Stomach (tissue), 8 donors: ENCODE measurements at regions not wholly inside any gene's neighbourhood (a gene's known extent, or its start where the extent isn't known, plus 50 kb on each side); places are given as distances from the start of the nearest gene placed in this dataset.

Experiments
- DNase-seq, 2 donors: peaks; one replicate each; pipeline versions ENCODE4 v3.0.0 to v3.0.0-alpha.2; 2013 to 2019
- H3K27ac ChIP-seq, 5 donors: fragments of 200-600 bp in 4 of 5; sonication (generic) in 4 of 5; one replicate each; pipeline ENCODE4 v1.5.1; 2013 to 2019; ENCODE audit warnings: mild to moderate bottlenecking in 1 of 5, moderate library complexity in 1 of 5
- H3K27me3 ChIP-seq, 3 donors: fragments of 200-600 bp; sonication (generic); one replicate each; pipeline ENCODE4 v1.5.1; 2017 to 2019; ENCODE audit warnings: mixed run types in 1 of 3
- H3K36me3 ChIP-seq, 4 donors: fragments of 200-600 bp; sonication (generic); 1 replicate in 3 of 4; 2 replicates in 1 of 4; pipeline ENCODE4 v1.5.1; 2016 to 2019
- H3K4me1 ChIP-seq, 4 donors: fragments of 200-600 bp; sonication (generic); one replicate each; pipeline ENCODE4 v1.5.1; 2016 to 2019
- H3K4me3 ChIP-seq, 4 donors: fragments of 200-600 bp; sonication (generic) in 3 of 4; one replicate each; pipeline ENCODE4 v1.5.1; 2016 to 2019; ENCODE audit warnings: mild to moderate bottlenecking in 1 of 4
- H3K9me3 ChIP-seq, 4 donors: fragments of 200-600 bp; sonication (generic); one replicate each; pipeline ENCODE4 v1.5.1; 2016 to 2019
- CTCF ChIP-seq, 7 experiments: fragments of 450-650 bp in 4 of 7; fragments of 200-600 bp in 3 of 7; sonication (generic) in 3 of 7; IDR thresholded peaks; one replicate each; pipeline ENCODE4 v1.5.1; 2016 to 2019; ENCODE audit warnings: antibody characterized with exemption in 7 of 7, control low read depth in 2 of 7, mild to moderate bottlenecking in 1 of 7
- EP300 ChIP-seq: sonication (generic); formaldehyde crosslinking; IDR thresholded peaks from one replicate; pipeline ENCODE4 v1.6.1; 2017; ENCODE audit warnings: antibody characterized with exemption
- POLR2A ChIP-seq, 4 donors: fragments of 450-650 bp; IDR thresholded peaks; one replicate each; pipeline ENCODE4 v1.6.1; 2016; ENCODE audit warnings: antibody characterized with exemption in 4 of 4, control low read depth in 2 of 4, mild to moderate bottlenecking in 1 of 4, moderate library complexity in 1 of 4
- POLR2AphosphoS5 ChIP-seq, 3 donors: sonication (generic); formaldehyde crosslinking; IDR thresholded peaks; one replicate each; pipeline ENCODE4 v1.6.1; 2016; ENCODE audit warnings: antibody characterized with exemption in 3 of 3
- WGBS, 5 donors: extraction: QIAGEN DNeasy Blood & Tissue Kit in 3 of 5; methylation state at CpG; one replicate each; pipeline versions ENCODE4 v1.1.5 to v1.1.7; 2013 to 2018; 5-methylcytosine and 5-hydroxymethylcytosine counted together
- intact Hi-C: fragments of 100-400 bp; cut with DNase I; formaldehyde crosslinking; loops from one replicate; pipeline ENCODE4 v1.15.1; 2023; ENCODE audit warnings: low total_unique reads
- donor health status: healthy with polysubstance abuse.
- donor health status: Bipolar disorder and iron deficiency.
- donor health status: healthy.

- Histone ChIP-seq H3K4me3 (no peak overlapping the region), H3K27ac (no peak overlapping the region), H3K27me3 (no peaks in the 10 kb centered on the region), H3K4me1 (peaks cover 0 to 4% (median 0%) of the 10 kb centered on the region in 4 donors), H3K9me3 (no peaks in the 10 kb centered on the region), H3K36me3 (no peaks in the 10 kb centered on the region)
- intact Hi-C loops: no loop called here
- WGBS, 5 donors: 31 to 72% (median 50%) methylated on average over 1 of the region's 1 CpG
- TF ChIP-seq CTCF (IDR thresholded peaks at IDR 0.05) (no peak), EP300 (no peak), POLR2AphosphoS5 (IDR thresholded peaks at IDR 0.05) (no peak), POLR2A (IDR thresholded peaks at IDR 0.05) (no peak)
- no peak for DNase-seq
Measured at GRCh38 chr14:53380867-53381225, 227.7 kb upstream of the DDHD1 start.

- no peaks in the 10 kb centered on the region for H3K36me3 ChIP-seq
- no peaks in the 10 kb centered on the region for H3K9me3 ChIP-seq
- no peak for TF ChIP-seq POLR2AphosphoS5 (IDR thresholded peaks at IDR 0.05)
- intact Hi-C loops: no loop called here
- DNase-seq: no peak
- H3K4me3 ChIP-seq: no peak overlapping the region
- 78 to 88% (median 85%) methylated on average over 3 of the region's 3 CpGs for WGBS, 5 donors
- H3K27me3 ChIP-seq: no peaks in the 10 kb centered on the region
- peaks cover 0 to 6% (median 0%) of the 10 kb centered on the region in 4 donors for H3K4me1 ChIP-seq
- H3K27ac ChIP-seq: no peak overlapping the region
Measured at GRCh38 chr14:53380052-53380866, 227.1 kb upstream of the DDHD1 start.

GRCh38 chr14:53378142-53378541, 225.0 kb upstream of the DDHD1 start:
- intact Hi-C loops: no loop called here
- H3K4me3 ChIP-seq: no peak overlapping the region
- H3K9me3 ChIP-seq: no peaks in the 10 kb centered on the region
- 61 to 76% (median 66%) methylated on average over 4 of the region's 4 CpGs for WGBS, 5 donors
- peaks cover 0 to 6% (median 0%) of the 10 kb centered on the region in 4 donors for H3K4me1 ChIP-seq
- TF ChIP-seq EP300 (no peak), POLR2A (IDR thresholded peaks at IDR 0.05) (no peak), POLR2AphosphoS5 (IDR thresholded peaks at IDR 0.05) (no peak), CTCF (IDR thresholded peaks at IDR 0.05) (no peak)
- no peaks in the 10 kb centered on the region for H3K36me3 ChIP-seq
- H3K27me3 ChIP-seq: no peaks in the 10 kb centered on the region
- DNase-seq: no peak
- no peak overlapping the region for H3K27ac ChIP-seq

- Histone ChIP-seq H3K27me3 (no peaks in the 10 kb centered on the region), H3K9me3 (no peaks in the 10 kb centered on the region), H3K4me1 (peaks cover 0 to 6% (median 0%) of the 10 kb centered on the region in 4 donors), H3K4me3 (no peak overlapping the region), H3K36me3 (no peaks in the 10 kb centered on the region), H3K27ac (no peak overlapping the region)
- WGBS, 5 donors: 21 to 43% (median 27%) methylated on average over 2 of the region's 2 CpGs
- DNase-seq: no peak
- TF ChIP-seq POLR2A (IDR thresholded peaks at IDR 0.05): no peak
- no peak for TF ChIP-seq POLR2AphosphoS5 (IDR thresholded peaks at IDR 0.05)
- TF ChIP-seq EP300: no peak
- TF ChIP-seq CTCF (IDR thresholded peaks at IDR 0.05): no peak
- intact Hi-C loops: no loop called here
Measured at GRCh38 chr14:53376064-53376463, 222.9 kb upstream of the DDHD1 start.

GRCh38 chr14:53375599-53375998, 222.5 kb upstream of the DDHD1 start:
- DNase-seq: no peak
- Histone ChIP-seq H3K27me3 (no peaks in the 10 kb centered on the region), H3K9me3 (no peaks in the 10 kb centered on the region), H3K4me1 (peaks cover 0 to 6% (median 0%) of the 10 kb centered on the region in 4 donors), H3K27ac (no peak overlapping the region), H3K4me3 (no peak overlapping the region), H3K36me3 (no peaks in the 10 kb centered on the region)
- no peak for TF ChIP-seq POLR2A (IDR thresholded peaks at IDR 0.05)
- no peak for TF ChIP-seq CTCF (IDR thresholded peaks at IDR 0.05)
- TF ChIP-seq EP300: no peak
- no peak for TF ChIP-seq POLR2AphosphoS5 (IDR thresholded peaks at IDR 0.05)
- WGBS, 5 donors: 35 to 72% (median 49%) methylated on average over 3 of the region's 3 CpGs
- intact Hi-C loops: no loop called here
